Breast epithelium (tissue), 4 donors: ENCODE measurements at regions not wholly inside any gene's neighbourhood (a gene's known extent, or its start where the extent isn't known, plus 50 kb on each side); places are given as distances from the start of the nearest gene placed in this dataset.

Experiments used
- DNase-seq, 2 donors: peaks; one replicate each; pipeline ENCODE4 v3.0.0-alpha.2; 2019; ENCODE audit warnings: low spot score in 2 of 2
- H3K27ac ChIP-seq, 2 donors: fragments of 200-600 bp; sonication (generic) in 1 of 2; one replicate each; pipeline ENCODE4 v1.5.1; 2016 to 2019; ENCODE audit warnings: mild to moderate bottlenecking in 1 of 2
- H3K27me3 ChIP-seq, 2 donors: fragments of 200-600 bp; sonication (generic) in 1 of 2; one replicate each; pipeline versions ENCODE4 v1.5.1 to v1.6.0; 2017 to 2019; ENCODE audit warnings: control low read depth in 1 of 2, mild to moderate bottlenecking in 1 of 2
- H3K36me3 ChIP-seq: fragments of 200-600 bp; one replicate; pipeline ENCODE4 v1.5.1; 2019
- H3K4me1 ChIP-seq, 2 donors: fragments of 200-600 bp; sonication (generic); one replicate each; pipeline ENCODE4 v1.5.1; 2016 to 2019; ENCODE audit warnings: control low read depth in 1 of 2
- H3K4me3 ChIP-seq, 3 donors: fragments of 200-600 bp; sonication (generic); 1 replicate in 2 of 3; 2 replicates in 1 of 3; pipeline ENCODE4 v1.5.1; 2016 to 2019; ENCODE audit warnings: mild to moderate bottlenecking in 3 of 3, moderate library complexity in 2 of 3
- H3K9me3 ChIP-seq, 2 donors: fragments of 200-600 bp; sonication (generic) in 1 of 2; one replicate each; pipeline ENCODE4 v1.5.1; 2016 to 2019; ENCODE audit warnings: control low read depth in 1 of 2
- CTCF ChIP-seq, 3 donors: fragments of 450-650 bp; IDR thresholded peaks; one replicate each; pipeline ENCODE4 v1.5.1; 2016 to 2017; ENCODE audit warnings: antibody characterized with exemption in 3 of 3, mild to moderate bottlenecking in 3 of 3, moderate library complexity in 3 of 3
- POLR2A ChIP-seq: fragments of 450-650 bp; IDR thresholded peaks from one replicate; pipeline ENCODE4 v1.6.1; 2016; ENCODE audit warnings: antibody characterized with exemption, mild to moderate bottlenecking, moderate library complexity
- POLR2AphosphoS5 ChIP-seq, 3 donors: sonication (generic); formaldehyde crosslinking; IDR thresholded peaks; one replicate each; pipeline ENCODE4 v1.6.1; 2017; ENCODE audit warnings: antibody characterized with exemption in 3 of 3
- intact Hi-C: fragments of 100-400 bp; cut with DNase I; formaldehyde crosslinking; loops from one replicate; pipeline ENCODE4 v1.15.1; 2023; ENCODE audit warnings: low total_unique reads

- Histone ChIP-seq H3K4me1 (no peaks in the 10 kb centered on the region), H3K36me3 (no peaks in the 10 kb centered on the region), H3K9me3 (no peaks in the 10 kb centered on the region), H3K4me3 (no peak overlapping the region), H3K27ac (no peak overlapping the region), H3K27me3 (no peaks in the 10 kb centered on the region)
- TF ChIP-seq POLR2AphosphoS5 (IDR thresholded peaks at IDR 0.05) = no peak
- no peak for TF ChIP-seq CTCF (IDR thresholded peaks at IDR 0.05)
- no peak for TF ChIP-seq POLR2A
- no peak for DNase-seq
- intact Hi-C loops = no loop called here
Observed at GRCh38 chr14:71343724-71344123, 436.5 kb downstream of the PCNX1 start.

- intact Hi-C loops = no loop called here
- no peak for TF ChIP-seq POLR2AphosphoS5 (IDR thresholded peaks at IDR 0.05)
- no peak for TF ChIP-seq CTCF (IDR thresholded peaks at IDR 0.05)
- no peak for TF ChIP-seq POLR2A
Observed at GRCh38 chr14:71344506-71344905, 437.2 kb downstream of the PCNX1 start.

GRCh38 chr14:71346685-71347084 lies 439.4 kb downstream of the PCNX1 start:
- TF ChIP-seq POLR2AphosphoS5 (IDR thresholded peaks at IDR 0.05) (no peak), POLR2A (no peak), CTCF (IDR thresholded peaks at IDR 0.05) (no peak)
- H3K4me3 ChIP-seq = no peak overlapping the region
- H3K27ac ChIP-seq = no peak overlapping the region
- intact Hi-C loops = no loop called here
- no peaks in the 10 kb centered on the region for H3K27me3 ChIP-seq
- no peaks in the 10 kb centered on the region for H3K9me3 ChIP-seq
- H3K4me1 ChIP-seq = no peaks in the 10 kb centered on the region
- no peak for DNase-seq
- no peaks in the 10 kb centered on the region for H3K36me3 ChIP-seq

More at GRCh38 chr14:71344506-71344905, 437.2 kb downstream of the PCNX1 start:
- H3K9me3 ChIP-seq = no peaks in the 10 kb centered on the region
- no peak for DNase-seq
- H3K27ac ChIP-seq = no peak overlapping the region
- H3K4me1 ChIP-seq = no peaks in the 10 kb centered on the region
- H3K4me3 ChIP-seq = no peak overlapping the region
- H3K27me3 ChIP-seq = no peaks in the 10 kb centered on the region
- H3K36me3 ChIP-seq = no peaks in the 10 kb centered on the region

- DNase-seq = no peak
- Histone ChIP-seq H3K4me1 (no peaks in the 10 kb centered on the region), H3K4me3 (no peak overlapping the region), H3K9me3 (no peaks in the 10 kb centered on the region), H3K27me3 (no peaks in the 10 kb centered on the region), H3K27ac (no peak overlapping the region), H3K36me3 (no peaks in the 10 kb centered on the region)
- TF ChIP-seq CTCF (IDR thresholded peaks at IDR 0.05) (no peak), POLR2A (no peak), POLR2AphosphoS5 (IDR thresholded peaks at IDR 0.05) (no peak)
- intact Hi-C loops = no loop called here
Observed at GRCh38 chr14:71348394-71348793, 441.1 kb downstream of the PCNX1 start.

GRCh38 chr14:71348817-71349216 lies 441.6 kb downstream of the PCNX1 start:
- no peak overlapping the region for H3K27ac ChIP-seq
- TF ChIP-seq CTCF (IDR thresholded peaks at IDR 0.05) = no peak
- TF ChIP-seq POLR2AphosphoS5 (IDR thresholded peaks at IDR 0.05) = no peak
- TF ChIP-seq POLR2A = no peak
- no peaks in the 10 kb centered on the region for H3K27me3 ChIP-seq
- H3K36me3 ChIP-seq = no peaks in the 10 kb centered on the region
- H3K4me1 ChIP-seq = no peaks in the 10 kb centered on the region
- H3K4me3 ChIP-seq = no peak overlapping the region
- DNase-seq = no peak
- no peaks in the 10 kb centered on the region for H3K9me3 ChIP-seq
- intact Hi-C loops = no loop called here
